H9 (cell line): ENCODE measurements at regions not wholly inside any gene's neighbourhood (a gene's known extent, or its start where the extent isn't known, plus 50 kb on each side); places are given as distances from the start of the nearest gene placed in this dataset.

Experiments
- DNase-seq: peaks from one replicate; pipeline ENCODE4 v3.0.0-alpha.2; 2017
- H2AFZ ChIP-seq: one replicate; pipeline ENCODE4 v1.6.1; 2013; ENCODE audit warnings: mild to moderate bottlenecking, low read length, control low read depth, moderate library complexity
- H2AK5ac ChIP-seq: 2 replicates; pipeline ENCODE4 v1.6.1; 2013; ENCODE audit warnings: low read length, control low read depth, mixed read lengths; ENCODE audit not compliant: insufficient read length
- H2BK120ac ChIP-seq: one replicate; pipeline ENCODE4 v1.6.1; 2013; ENCODE audit warnings: low read depth, mild to moderate bottlenecking, low read length, control low read depth, inconsistent platforms; ENCODE audit not compliant: poor library complexity, severe bottlenecking
- H2BK12ac ChIP-seq: 2 replicates; pipeline ENCODE4 v1.6.1; 2013; ENCODE audit warnings: low read length, control low read depth, mixed read lengths, low read depth; ENCODE audit not compliant: insufficient read length
- H2BK15ac ChIP-seq: 2 replicates; pipeline ENCODE4 v1.6.1; 2013; ENCODE audit warnings: low read depth, low read length, control low read depth
- H2BK20ac ChIP-seq: one replicate; pipeline ENCODE4 v1.6.1; 2013; ENCODE audit warnings: low read depth, mild to moderate bottlenecking, low read length, control low read depth, inconsistent platforms; ENCODE audit not compliant: poor library complexity, severe bottlenecking
- H2BK5ac ChIP-seq: 2 replicates; pipeline ENCODE4 v1.6.1; 2013; ENCODE audit warnings: low read length, control low read depth, mixed read lengths; ENCODE audit not compliant: insufficient read length
- H3K14ac ChIP-seq: 2 replicates; pipeline ENCODE4 v1.6.1; 2013; ENCODE audit warnings: low read length, control low read depth; ENCODE audit not compliant: insufficient read depth
- H3K18ac ChIP-seq: 2 replicates; pipeline ENCODE4 v1.6.1; 2013; ENCODE audit warnings: low read depth, mild to moderate bottlenecking, mixed read lengths, low read length, control low read depth; ENCODE audit not compliant: insufficient read length
- H3K23ac ChIP-seq: 2 replicates; pipeline ENCODE4 v1.6.1; 2013; ENCODE audit warnings: low read length, control low read depth, mixed read lengths, low read depth; ENCODE audit not compliant: insufficient read length
- H3K23me2 ChIP-seq: 2 replicates; pipeline ENCODE4 v1.6.1; 2013; ENCODE audit warnings: low read depth, mild to moderate bottlenecking, mixed read lengths, low read length, control low read depth; ENCODE audit not compliant: insufficient read length, poor library complexity, severe bottlenecking
- H3K27ac ChIP-seq: 2 replicates; pipeline ENCODE4 v1.5.1; 2013; ENCODE audit warnings: low read length, control low read depth, mixed read lengths, low read depth; ENCODE audit not compliant: insufficient read length
- H3K27me3 ChIP-seq: 2 replicates; pipeline ENCODE4 v1.6.1; 2013; ENCODE audit warnings: low read length, control low read depth, inconsistent platforms; ENCODE audit not compliant: insufficient read depth
- H3K4ac ChIP-seq: 2 replicates; pipeline ENCODE4 v1.6.1; 2013; ENCODE audit warnings: low read depth, mild to moderate bottlenecking, control low read depth, inconsistent platforms, low read length, moderate library complexity
- H3K4me1 ChIP-seq: 2 replicates; pipeline ENCODE4 v1.6.1; 2013; ENCODE audit warnings: low read length, control low read depth, inconsistent platforms; ENCODE audit not compliant: insufficient read depth
- H3K4me2 ChIP-seq: 2 replicates; pipeline ENCODE4 v1.6.1; 2013; ENCODE audit warnings: low read length, control low read depth, mixed read lengths; ENCODE audit not compliant: insufficient read length, insufficient read depth
- H3K56ac ChIP-seq: 2 replicates; pipeline ENCODE4 v1.6.1; 2013; ENCODE audit warnings: low read depth, mild to moderate bottlenecking, mixed read lengths, low read length, control low read depth; ENCODE audit not compliant: insufficient read length
- H3K79me1 ChIP-seq: 2 replicates; pipeline ENCODE4 v1.6.1; 2013; ENCODE audit warnings: low read depth, mild to moderate bottlenecking, moderate library complexity, low read length, control low read depth, inconsistent platforms; ENCODE audit not compliant: insufficient read depth, poor library complexity, severe bottlenecking
- H3K79me2 ChIP-seq: 2 replicates; pipeline ENCODE4 v1.6.1; 2013; ENCODE audit warnings: low read length, control low read depth, inconsistent platforms; ENCODE audit not compliant: insufficient read depth
- H3K9ac ChIP-seq: 2 replicates; pipeline ENCODE4 v1.6.1; 2013; ENCODE audit warnings: low read length, control low read depth, mixed read lengths; ENCODE audit not compliant: insufficient read length; ENCODE audit errors: extremely low read depth
- H3K9me3 ChIP-seq: one replicate; pipeline ENCODE4 v1.6.1; 2013; ENCODE audit warnings: low read depth, low read length, inconsistent platforms; ENCODE audit not compliant: control insufficient read depth
- H3T11ph ChIP-seq: one replicate; pipeline ENCODE4 v1.6.1; 2013; ENCODE audit warnings: mild to moderate bottlenecking, low read length, control low read depth, inconsistent platforms
- H4K20me1 ChIP-seq: one replicate; pipeline ENCODE4 v1.6.1; 2013; ENCODE audit not compliant: control insufficient read depth, insufficient read length, insufficient read depth
- H4K5ac ChIP-seq: 2 replicates; pipeline ENCODE4 v1.6.1; 2013; ENCODE audit warnings: low read depth, mild to moderate bottlenecking, mixed read lengths, low read length, control low read depth; ENCODE audit not compliant: insufficient read length
- H4K8ac ChIP-seq: replicated peaks from 2 replicates; pipeline ENCODE4 v1.6.1; 2013; ENCODE audit warnings: low read length, control low read depth, mixed read lengths, low read depth; ENCODE audit not compliant: insufficient read length
- H4K91ac ChIP-seq: 2 replicates; pipeline ENCODE4 v1.6.1; 2013; ENCODE audit warnings: low read depth, mild to moderate bottlenecking, moderate library complexity, mixed read lengths, low read length, control low read depth; ENCODE audit not compliant: insufficient read length
- H3K27ac Mint-ChIP-seq, 3 experiments: 2 replicates in 2 of 3; 3 replicates in 1 of 3; pipeline ENCODE4 v1.8.0; 2020 to 2021; ENCODE audit warnings: mixed read lengths in 3 of 3, mild to moderate bottlenecking in 1 of 3, moderate library complexity in 1 of 3
- H3K27me3 Mint-ChIP-seq: 2 replicates; pipeline ENCODE4 v1.8.0; 2021; ENCODE audit warnings: low read depth, mild to moderate bottlenecking, moderate library complexity, mixed read lengths
- H3K36me3 Mint-ChIP-seq, 3 experiments: 2 replicates in 2 of 3; 3 replicates in 1 of 3; pipeline ENCODE4 v1.8.0; 2020 to 2021; ENCODE audit warnings: low read depth in 3 of 3, mixed read lengths in 3 of 3; ENCODE audit not compliant: insufficient read depth in 1 of 3
- H3K4me1 Mint-ChIP-seq, 2 experiments: 2 replicates each; pipeline ENCODE4 v1.8.0; 2020; ENCODE audit warnings: mixed read lengths in 2 of 2
- H3K4me3 Mint-ChIP-seq, 2 experiments: 2 replicates in 1 of 2; 3 replicates in 1 of 2; pipeline ENCODE4 v1.8.0; 2020 to 2021; ENCODE audit warnings: mild to moderate bottlenecking in 2 of 2, mixed read lengths in 2 of 2, moderate library complexity in 1 of 2
- H3K9me3 Mint-ChIP-seq, 2 experiments: 2 replicates in 1 of 2; 3 replicates in 1 of 2; pipeline ENCODE4 v1.8.0; 2020; ENCODE audit warnings: mild to moderate bottlenecking in 2 of 2, mixed read lengths in 2 of 2, moderate library complexity in 1 of 2
- CTCF ChIP-seq: fragments of 200-600 bp; sonication (generic); conservative IDR thresholded peaks from 3 replicates; pipeline ENCODE4 v1.8.0; 2021; ENCODE audit warnings: antibody characterized with exemption, mild to moderate bottlenecking
- WGBS: extraction: QIAGEN DNeasy Blood & Tissue Kit; methylation state at CpG from one replicate; pipeline ENCODE4 v1.1.7; 2013; ENCODE audit warnings: missing lambda C conversion rate, low lambda C conversion rate, mixed read lengths; ENCODE audit not compliant: insufficient read length; ENCODE audit errors: extremely low coverage; 5-methylcytosine and 5-hydroxymethylcytosine counted together

- Histone ChIP-seq H3K4me1 (no peaks in the 10 kb centered on the region), H3K4ac (no peak overlapping the region), H3K79me1 (no peaks in the 10 kb centered on the region), H3K79me2 (no peaks in the 10 kb centered on the region), H3K23me2 (no peaks in the 10 kb centered on the region), H3K23ac (no peak overlapping the region), H4K20me1 (no peaks in the 10 kb centered on the region), H2BK5ac (no peak overlapping the region), H2BK15ac (no peak overlapping the region), H3T11ph (no peak overlapping the region), H3K27ac (no peak overlapping the region), H4K8ac (no peak overlapping the region), H3K9me3 (no peaks in the 10 kb centered on the region), H2BK12ac (no peak overlapping the region), H4K91ac (no peak overlapping the region), H3K14ac (no peak overlapping the region), H2BK120ac (no peak overlapping the region), H2BK20ac (no peak overlapping the region), H4K5ac (no peak overlapping the region), H2AFZ (no peak overlapping the region), H3K4me2 (no peak overlapping the region), H3K56ac (no peak overlapping the region), H3K18ac (no peak overlapping the region), H3K27me3 (no peaks in the 10 kb centered on the region), H3K9ac (no peak overlapping the region), H2AK5ac (no peak overlapping the region)
- Mint-ChIP-seq H3K4me1 (peaks cover 5 to 14% of the 10 kb centered on the region in 2 experiments; a peak in 3 of 4 replicates), H3K27me3 (no peaks in the 10 kb centered on the region), H3K27ac (no peak overlapping the region), H3K9me3 (no peaks in the 10 kb centered on the region), H3K4me3 (no peak overlapping the region), H3K36me3 (no peaks in the 10 kb centered on the region; a peak in 1 of 7 replicates)
- TF ChIP-seq CTCF: no peak
- no CpG with 5 or more reads among the region's 2 CpGs for WGBS
- no peak for DNase-seq
These were observed 238.7 kb upstream of the SNX7 start for GRCh38 chr1:98422816-98423215.
